ENCODE measurements at regions not wholly inside any gene's neighbourhood (a gene's known extent, or its start where the extent isn't known, plus 50 kb on each side); places are given as distances from the start of the nearest gene placed in this dataset.
"Not testable (repeated sequence)": the region's sequence is repeated elsewhere in the genome, so short reads cannot be mapped to it uniquely, and the experiment has no call there.

- DNase-seq (ENCODE audit: low read depth) = not testable (repeated sequence)
Measured at GRCh38 chr1:273772-274171, 177.7 kb downstream of the OR4F29 start.

GRCh38 chr1:267815-268214, 183.7 kb downstream of the OR4F29 start:
- peak; percentile 38 for DNase-seq (ENCODE audit: low read depth)

Data from activated gamma-delta T cell treated with anti-CD3 and anti-CD28 coated beads, Interleukin-2, amount 50 U/mL, for 16 hours (primary cell).